ENCODE measurements at regions not wholly inside any gene's neighbourhood (a gene's known extent, or its start where the extent isn't known, plus 50 kb on each side); places are given as distances from the start of the nearest gene placed in this dataset.

- no peak for TF ChIP-seq POLR2A (IDR thresholded peaks at IDR 0.05)
- TF ChIP-seq POLR2AphosphoS5 (IDR thresholded peaks at IDR 0.05), result no peak
- no peak for TF ChIP-seq CTCF (IDR thresholded peaks at IDR 0.05)
- no peaks in the 10 kb centered on the region for H3K9me3 ChIP-seq
- H3K27me3 ChIP-seq (replicated peaks; ENCODE audit: insufficient read depth), result peaks cover 10% of the 10 kb centered on the region
Observed at GRCh38 chr14:97219431-97220017, 422.3 kb downstream of the VRK1 start.

GRCh38 chr14:97221572-97222285, 424.5 kb downstream of the VRK1 start:
- Histone ChIP-seq H3K4me3 (no peak overlapping the region), H3K9me3 (no peaks in the 10 kb centered on the region), H3K36me3 (no peaks in the 10 kb centered on the region), H3K27me3 (replicated peaks; ENCODE audit: insufficient read depth) (peaks cover 10% of the 10 kb centered on the region), H3K27ac (no peak overlapping the region), H3K4me1 (replicated peaks) (peaks cover 4% of the 10 kb centered on the region)
- TF ChIP-seq POLR2A (IDR thresholded peaks at IDR 0.05), result no peak
- no peak for TF ChIP-seq POLR2AphosphoS5 (IDR thresholded peaks at IDR 0.05)
- TF ChIP-seq CTCF (IDR thresholded peaks at IDR 0.05), result no peak
- 79% methylated on average over 11 of the region's 11 CpGs for WGBS
- intact Hi-C loops (cut with DNase I), result no loop called here
- no peak for DNase-seq (ENCODE audit: low spot score)

More at GRCh38 chr14:97219431-97220017, 422.3 kb downstream of the VRK1 start:
- DNase-seq (ENCODE audit: low spot score), result no peak
- 7% methylated on average over 32 of the region's 32 CpGs for WGBS
- Histone ChIP-seq H3K27ac (no peak overlapping the region), H3K4me1 (replicated peaks) (peaks cover 4% of the 10 kb centered on the region), H3K4me3 (peak overlapping the region; percentile 12 to 13), H3K36me3 (no peaks in the 10 kb centered on the region)
- intact Hi-C loops (cut with DNase I), result no loop called here

- H3K36me3 ChIP-seq, result no peaks in the 10 kb centered on the region
- WGBS, result 31% methylated on average over 8 of the region's 8 CpGs
- intact Hi-C loops (cut with DNase I), result no loop called here
- H3K9me3 ChIP-seq, result no peaks in the 10 kb centered on the region
- no peak overlapping the region for H3K27ac ChIP-seq
- H3K27me3 ChIP-seq (replicated peaks; ENCODE audit: insufficient read depth), result peaks cover 5% of the 10 kb centered on the region
- no peak for TF ChIP-seq POLR2AphosphoS5 (IDR thresholded peaks at IDR 0.05)
- TF ChIP-seq CTCF (IDR thresholded peaks at IDR 0.05), result no peak
- TF ChIP-seq POLR2A (IDR thresholded peaks at IDR 0.05), result no peak
- H3K4me3 ChIP-seq, result no peak overlapping the region
- H3K4me1 ChIP-seq (replicated peaks), result no peaks in the 10 kb centered on the region
- no peak for DNase-seq (ENCODE audit: low spot score)
Observed at GRCh38 chr14:97224016-97224415, 426.8 kb downstream of the VRK1 start.

- no peak overlapping the region for H3K27ac ChIP-seq
- TF ChIP-seq POLR2A (IDR thresholded peaks at IDR 0.05) (no peak), CTCF (IDR thresholded peaks at IDR 0.05) (no peak), POLR2AphosphoS5 (IDR thresholded peaks at IDR 0.05) (no peak)
- no peak overlapping the region for H3K4me3 ChIP-seq
- no peaks in the 10 kb centered on the region for H3K9me3 ChIP-seq
- 80% methylated on average over 8 of the region's 8 CpGs for WGBS
- intact Hi-C loops (cut with DNase I), result no loop called here
- no peak for DNase-seq (ENCODE audit: low spot score)
- H3K36me3 ChIP-seq, result no peaks in the 10 kb centered on the region
- no peaks in the 10 kb centered on the region for H3K4me1 ChIP-seq (replicated peaks)
- no peaks in the 10 kb centered on the region for H3K27me3 ChIP-seq (replicated peaks; ENCODE audit: insufficient read depth)
Observed at GRCh38 chr14:97230051-97230450, 432.9 kb downstream of the VRK1 start.

Data from prostate gland (tissue), 2 donors.